Adrenal gland (tissue), 5 donors: ENCODE measurements at regions not wholly inside any gene's neighbourhood (a gene's known extent, or its start where the extent isn't known, plus 50 kb on each side); places are given as distances from the start of the nearest gene placed in this dataset.
"Not testable (repeated sequence)": the region's sequence is repeated elsewhere in the genome, so short reads cannot be mapped to it uniquely, and the experiment has no call there.

Experiments used
- POLR2A ChIP-seq, 2 donors: fragments of 450-650 bp; IDR thresholded peaks; one replicate each; pipeline ENCODE4 v1.6.1; 2017; ENCODE audit warnings: antibody characterized with exemption in 2 of 2, mild to moderate bottlenecking in 2 of 2, moderate library complexity in 1 of 2
- TF ChIP-seq, protein P1 (sequence below), 6 experiments: fragments of 450-650 bp in 4 of 6; fragments of 200-600 bp in 2 of 6; sonication (generic) in 1 of 6; IDR thresholded peaks; 1 replicate in 5 of 6; 2 replicates in 1 of 6; pipeline versions ENCODE4 v1.5.1 to v1.8.0; 2016 to 2021; ENCODE audit warnings: antibody characterized with exemption in 6 of 6, mild to moderate bottlenecking in 2 of 6, moderate library complexity in 1 of 6
- donor health status: DM: no; HTN: no; CAD: no.

GRCh38 chr15:21352670-21353318 lies 87.5 kb downstream of the POTEB3 start:
- TF ChIP-seq, protein P1, sequence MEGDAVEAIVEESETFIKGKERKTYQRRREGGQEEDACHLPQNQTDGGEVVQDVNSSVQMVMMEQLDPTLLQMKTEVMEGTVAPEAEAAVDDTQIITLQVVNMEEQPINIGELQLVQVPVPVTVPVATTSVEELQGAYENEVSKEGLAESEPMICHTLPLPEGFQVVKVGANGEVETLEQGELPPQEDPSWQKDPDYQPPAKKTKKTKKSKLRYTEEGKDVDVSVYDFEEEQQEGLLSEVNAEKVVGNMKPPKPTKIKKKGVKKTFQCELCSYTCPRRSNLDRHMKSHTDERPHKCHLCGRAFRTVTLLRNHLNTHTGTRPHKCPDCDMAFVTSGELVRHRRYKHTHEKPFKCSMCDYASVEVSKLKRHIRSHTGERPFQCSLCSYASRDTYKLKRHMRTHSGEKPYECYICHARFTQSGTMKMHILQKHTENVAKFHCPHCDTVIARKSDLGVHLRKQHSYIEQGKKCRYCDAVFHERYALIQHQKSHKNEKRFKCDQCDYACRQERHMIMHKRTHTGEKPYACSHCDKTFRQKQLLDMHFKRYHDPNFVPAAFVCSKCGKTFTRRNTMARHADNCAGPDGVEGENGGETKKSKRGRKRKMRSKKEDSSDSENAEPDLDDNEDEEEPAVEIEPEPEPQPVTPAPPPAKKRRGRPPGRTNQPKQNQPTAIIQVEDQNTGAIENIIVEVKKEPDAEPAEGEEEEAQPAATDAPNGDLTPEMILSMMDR (IDR thresholded peaks at IDR 0.05), result not testable (repeated sequence)
- TF ChIP-seq POLR2A (IDR thresholded peaks at IDR 0.05), result not testable (repeated sequence)
